Mucosa of rectum (tissue), 2 donors: ENCODE measurements at regions not wholly inside any gene's neighbourhood (a gene's known extent, or its start where the extent isn't known, plus 50 kb on each side); places are given as distances from the start of the nearest gene placed in this dataset.
"Not testable (repeated sequence)": the region's sequence is repeated elsewhere in the genome, so short reads cannot be mapped to it uniquely, and the experiment has no call there.

Experiments used
- H3K27ac ChIP-seq, 2 donors: one replicate each; pipeline ENCODE4 v1.7.0; 2013; ENCODE audit warnings: inconsistent platforms in 2 of 2, low read depth in 2 of 2, low read length in 2 of 2
- H3K27me3 ChIP-seq, 2 donors: one replicate each; pipeline ENCODE4 v1.7.0; 2013; ENCODE audit warnings: low read length in 2 of 2; ENCODE audit not compliant: control insufficient read depth in 2 of 2, insufficient read depth in 2 of 2
- H3K36me3 ChIP-seq, 2 donors: one replicate each; pipeline ENCODE4 v1.7.0; 2013; ENCODE audit warnings: low read length in 2 of 2; ENCODE audit not compliant: control insufficient read depth in 2 of 2, insufficient read depth in 2 of 2
- H3K4me1 ChIP-seq, 2 donors: one replicate each; pipeline ENCODE4 v1.7.0; 2013; ENCODE audit warnings: low read length in 2 of 2, mild to moderate bottlenecking in 1 of 2; ENCODE audit not compliant: control insufficient read depth in 2 of 2, insufficient read depth in 2 of 2
- H3K4me3 ChIP-seq, 2 donors: one replicate each; pipeline ENCODE4 v1.7.0; 2013; ENCODE audit warnings: low read length in 2 of 2
- H3K9ac ChIP-seq, 2 donors: one replicate each; pipeline ENCODE4 v1.7.0; 2013; ENCODE audit warnings: low read length in 2 of 2, low read depth in 1 of 2, mild to moderate bottlenecking in 1 of 2
- H3K9me3 ChIP-seq, 2 donors: one replicate each; pipeline ENCODE4 v1.7.0; 2013; ENCODE audit warnings: low read length in 2 of 2; ENCODE audit not compliant: control insufficient read depth in 2 of 2
- donor health status: healthy.
- donor health status: Normal muscosa, but diverticular disease.

DNA sequence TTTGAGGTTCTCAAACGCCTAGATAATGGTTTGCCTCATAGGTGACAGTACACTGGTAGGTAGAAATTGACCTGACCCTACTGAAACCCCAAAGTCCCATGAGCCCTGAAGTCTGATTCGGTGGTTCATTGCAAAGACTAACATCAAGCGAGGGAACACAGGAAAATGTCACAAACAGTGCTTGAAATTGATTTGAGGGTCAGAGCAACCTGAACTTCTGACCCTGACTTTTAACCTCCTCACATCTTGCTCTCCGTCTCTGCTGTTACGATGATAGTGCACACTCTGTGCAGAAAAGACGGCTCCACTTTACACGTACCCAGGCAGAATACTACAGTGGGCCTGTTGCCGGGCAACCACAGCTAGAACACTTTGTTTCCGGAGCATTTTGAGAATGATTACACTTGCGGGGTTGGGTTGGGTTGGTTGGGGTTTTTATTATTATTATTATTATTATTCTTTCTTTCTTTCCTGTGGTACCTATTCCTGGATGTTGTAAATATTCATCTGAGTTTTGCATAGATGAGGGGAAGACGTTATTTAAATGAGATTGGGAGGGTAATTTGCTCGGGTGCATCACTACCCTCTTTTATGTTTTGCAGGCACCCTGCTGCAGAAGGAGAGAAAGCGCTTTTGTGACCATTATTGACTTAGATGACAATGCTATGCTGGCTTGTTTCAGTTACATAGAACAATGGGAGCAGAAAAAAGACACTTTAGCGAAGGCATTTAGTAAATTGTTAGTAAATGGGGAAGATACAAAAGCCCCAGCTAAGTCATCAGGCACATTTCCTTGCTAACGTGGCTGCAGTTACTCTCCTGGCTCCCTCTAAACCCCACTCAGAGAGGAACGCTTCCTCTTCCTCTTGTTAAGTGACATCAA lies 438.1 kb upstream of the NRP1 start:
- Histone ChIP-seq H3K27ac (no peak overlapping the region), H3K9me3 (no peaks in the 10 kb centered on the region), H3K4me1 (no peaks in the 10 kb centered on the region), H3K27me3 (no peaks in the 10 kb centered on the region), H3K36me3 (no peaks in the 10 kb centered on the region), H3K9ac (no peak overlapping the region), H3K4me3 (peak overlapping the region in 1 of 2 donors; percentile 13)

GRCh38 chr10:33771856-33772255 lies 437.4 kb upstream of the NRP1 start:
- H3K27me3 ChIP-seq, H3K36me3 ChIP-seq, H3K9me3 ChIP-seq, H3K9ac ChIP-seq, H3K4me1 ChIP-seq, H3K4me3 ChIP-seq, H3K27ac ChIP-seq: not testable (repeated sequence)

- no peak overlapping the region for H3K27ac ChIP-seq
- H3K9ac ChIP-seq, result no peak overlapping the region
- no peaks in the 10 kb centered on the region for H3K9me3 ChIP-seq
- no peak overlapping the region for H3K4me3 ChIP-seq
- no peaks in the 10 kb centered on the region for H3K36me3 ChIP-seq
- H3K4me1 ChIP-seq, result no peaks in the 10 kb centered on the region
- H3K27me3 ChIP-seq, result no peaks in the 10 kb centered on the region
Measured at GRCh38 chr10:33764694-33765185, 430.3 kb upstream of the NRP1 start.

DNA sequence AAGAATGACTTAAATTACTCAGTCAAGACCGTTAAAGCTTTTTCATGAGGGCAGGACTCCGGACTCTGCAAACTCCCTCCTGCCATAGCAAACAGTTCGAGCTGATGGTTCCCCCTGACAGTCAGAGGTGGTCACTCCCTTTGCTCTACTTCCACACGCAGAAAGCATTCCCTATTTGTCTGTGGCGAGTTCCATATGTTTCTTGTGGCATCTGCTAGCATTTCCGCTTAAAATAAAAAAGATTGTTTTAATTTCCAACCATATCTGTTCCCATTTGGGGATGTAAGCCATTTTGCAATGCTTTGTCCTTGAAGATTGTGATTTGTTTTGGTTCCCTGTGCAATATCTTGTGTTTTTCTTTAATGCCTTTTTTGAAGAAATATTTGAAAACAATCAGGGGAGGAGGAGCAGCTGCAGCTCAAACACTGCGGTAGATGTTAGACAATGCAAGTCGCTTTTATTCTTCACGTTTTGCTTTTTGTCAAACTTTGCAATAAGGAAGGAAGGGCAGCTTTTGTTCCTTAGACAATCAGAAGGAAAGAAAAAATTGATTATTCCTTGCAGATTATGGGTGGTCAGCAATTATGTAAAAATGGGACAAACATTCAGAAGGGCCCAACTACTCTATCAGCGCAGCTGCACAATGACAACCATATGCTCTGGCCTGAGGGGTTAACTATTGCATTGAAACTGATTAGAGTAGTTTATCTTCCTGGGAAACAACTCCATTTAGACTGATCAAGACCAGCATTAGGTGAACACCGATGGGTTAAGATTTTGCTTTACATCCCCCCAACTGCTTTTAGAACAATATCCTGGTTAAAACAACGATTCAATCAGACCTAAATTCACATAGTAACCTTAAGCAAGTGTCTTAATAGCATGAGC lies 425.8 kb upstream of the NRP1 start:
- H3K9ac ChIP-seq, result no peak overlapping the region
- no peak overlapping the region for H3K4me3 ChIP-seq
- H3K4me1 ChIP-seq, result no peaks in the 10 kb centered on the region
- H3K27ac ChIP-seq, result no peak overlapping the region
- H3K27me3 ChIP-seq, result no peaks in the 10 kb centered on the region
- H3K36me3 ChIP-seq, result no peaks in the 10 kb centered on the region
- H3K9me3 ChIP-seq, result no peaks in the 10 kb centered on the region

- no peaks in the 10 kb centered on the region for H3K27me3 ChIP-seq
- no peak overlapping the region for H3K27ac ChIP-seq
- H3K9me3 ChIP-seq, result no peaks in the 10 kb centered on the region
- H3K9ac ChIP-seq, result no peak overlapping the region
- no peaks in the 10 kb centered on the region for H3K4me1 ChIP-seq
- H3K36me3 ChIP-seq, result no peaks in the 10 kb centered on the region
- no peak overlapping the region for H3K4me3 ChIP-seq
Measured at GRCh38 chr10:33759191-33759590, 424.7 kb upstream of the NRP1 start.

DNA sequence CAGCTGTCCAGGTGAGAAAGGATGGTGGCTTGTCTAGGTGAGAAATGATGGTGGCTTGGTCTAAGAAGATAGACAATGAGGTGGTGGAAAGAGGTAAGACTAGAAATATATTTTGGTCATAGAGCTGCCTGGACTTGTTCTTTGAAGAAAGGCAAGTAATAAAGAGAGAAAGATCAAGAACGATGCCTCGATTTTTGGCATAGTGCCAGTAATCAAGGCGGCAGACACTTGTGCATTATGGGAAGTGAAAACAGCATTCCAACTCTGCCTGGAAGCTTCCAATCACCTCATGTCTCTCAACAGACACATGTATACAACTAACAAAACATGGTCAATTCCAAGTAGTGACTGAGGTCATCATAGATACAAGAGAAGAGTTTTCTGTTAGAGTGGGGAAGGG lies 423.8 kb upstream of the NRP1 start:
- Histone ChIP-seq H3K9me3 (no peaks in the 10 kb centered on the region), H3K27me3 (no peaks in the 10 kb centered on the region), H3K4me1 (no peaks in the 10 kb centered on the region)

DNA sequence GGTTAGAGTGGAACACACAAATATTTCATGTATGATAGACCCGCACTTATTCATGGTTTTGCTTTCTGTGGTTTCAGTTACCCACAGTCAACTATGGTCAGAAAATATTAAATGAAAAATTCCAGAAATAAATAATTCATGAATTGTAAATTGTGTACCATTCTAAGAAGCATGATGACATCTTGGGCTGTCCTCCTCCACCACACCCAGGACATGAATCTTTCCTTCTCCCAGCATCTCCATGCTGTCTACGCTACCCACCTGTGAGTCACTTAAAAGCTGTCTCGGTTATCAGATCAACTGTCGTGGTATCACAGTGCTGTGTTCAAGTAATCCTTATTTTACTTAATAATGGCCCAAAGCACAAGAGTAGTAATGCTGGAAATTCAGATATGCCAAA lies 419.6 kb upstream of the NRP1 start:
- H3K4me1 ChIP-seq, result no peaks in the 10 kb centered on the region
- H3K9ac ChIP-seq, result no peak overlapping the region
- H3K27ac ChIP-seq, result no peak overlapping the region
- no peak overlapping the region for H3K4me3 ChIP-seq
- no peaks in the 10 kb centered on the region for H3K27me3 ChIP-seq
- no peaks in the 10 kb centered on the region for H3K9me3 ChIP-seq
- H3K36me3 ChIP-seq, result no peaks in the 10 kb centered on the region

More for the DNA sequence above, 423.8 kb upstream of the NRP1 start:
- no peak overlapping the region for H3K4me3 ChIP-seq
- no peak overlapping the region for H3K9ac ChIP-seq
- H3K36me3 ChIP-seq, result no peaks in the 10 kb centered on the region
- H3K27ac ChIP-seq, result no peak overlapping the region

- Histone ChIP-seq H3K36me3 (no peaks in the 10 kb centered on the region), H3K9ac (no peak overlapping the region), H3K9me3 (no peaks in the 10 kb centered on the region), H3K27me3 (no peaks in the 10 kb centered on the region), H3K4me1 (no peaks in the 10 kb centered on the region), H3K4me3 (no peak overlapping the region), H3K27ac (no peak overlapping the region)
Measured at GRCh38 chr10:33753389-33753788, 418.9 kb upstream of the NRP1 start.

DNA sequence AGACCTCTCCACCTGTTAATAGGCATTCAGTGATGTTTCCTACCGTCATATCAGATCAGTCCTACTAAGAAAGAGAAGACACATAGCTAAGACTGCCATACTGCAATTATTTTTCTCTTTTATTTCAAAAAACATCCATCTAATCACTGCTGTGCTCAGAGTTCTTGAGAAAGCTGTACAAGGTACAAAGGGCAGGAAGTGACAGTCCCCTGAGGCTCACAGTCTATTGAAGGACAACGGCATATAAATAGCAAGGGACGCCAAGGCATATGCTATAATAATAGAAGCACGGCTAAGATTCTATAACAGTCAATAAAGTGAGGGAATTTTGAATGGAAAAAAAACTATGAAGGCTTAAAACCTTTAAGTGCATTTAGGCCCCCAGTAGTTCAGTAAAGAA lies 415.3 kb upstream of the NRP1 start:
- Histone ChIP-seq H3K27me3 (no peaks in the 10 kb centered on the region), H3K9ac (no peak overlapping the region)

DNA sequence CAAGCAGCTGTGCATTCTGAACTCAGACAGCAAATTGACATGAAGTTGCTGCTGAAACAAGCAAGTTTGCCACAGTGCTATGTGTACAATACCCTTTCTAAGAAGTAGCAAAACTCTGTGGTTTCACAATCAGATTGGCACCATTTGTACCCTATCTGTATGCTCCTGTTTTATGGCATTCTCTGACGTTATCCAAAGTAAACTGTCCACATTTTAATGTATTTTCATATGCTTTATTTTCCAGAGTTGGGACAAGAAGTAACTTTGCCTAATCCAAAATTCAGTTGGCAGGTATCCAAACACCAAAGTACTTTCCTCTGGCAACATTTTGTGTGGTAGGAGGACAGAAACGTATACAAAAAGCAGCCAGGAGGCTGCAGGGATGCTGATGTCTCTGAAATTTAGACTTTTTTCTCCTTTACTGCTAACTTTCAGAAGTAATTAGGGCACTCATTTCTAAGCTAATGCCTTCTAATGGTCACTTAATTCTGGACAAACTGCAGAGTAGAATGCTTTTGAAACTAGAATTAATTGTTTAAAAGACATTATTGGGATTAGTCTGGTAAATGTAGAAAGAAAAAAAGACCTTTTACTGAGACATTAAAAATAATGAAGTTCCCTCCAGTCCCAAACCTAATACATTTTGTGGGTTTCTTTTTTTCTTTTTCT lies 414.7 kb upstream of the NRP1 start:
- Histone ChIP-seq H3K36me3 (no peaks in the 10 kb centered on the region), H3K4me1 (no peaks in the 10 kb centered on the region), H3K4me3 (no peak overlapping the region), H3K9ac (no peak overlapping the region), H3K27ac (no peak overlapping the region), H3K9me3 (no peaks in the 10 kb centered on the region), H3K27me3 (no peaks in the 10 kb centered on the region)

More for the DNA sequence above, 415.3 kb upstream of the NRP1 start:
- Histone ChIP-seq H3K36me3 (no peaks in the 10 kb centered on the region), H3K27ac (no peak overlapping the region), H3K4me3 (no peak overlapping the region), H3K4me1 (no peaks in the 10 kb centered on the region), H3K9me3 (no peaks in the 10 kb centered on the region)
